ENCODE measurements at regions not wholly inside any gene's neighbourhood (a gene's known extent, or its start where the extent isn't known, plus 50 kb on each side); places are given as distances from the start of the nearest gene placed in this dataset.
"Not testable (repeated sequence)": the region's sequence is repeated elsewhere in the genome, so short reads cannot be mapped to it uniquely, and the experiment has no call there.

DNA sequence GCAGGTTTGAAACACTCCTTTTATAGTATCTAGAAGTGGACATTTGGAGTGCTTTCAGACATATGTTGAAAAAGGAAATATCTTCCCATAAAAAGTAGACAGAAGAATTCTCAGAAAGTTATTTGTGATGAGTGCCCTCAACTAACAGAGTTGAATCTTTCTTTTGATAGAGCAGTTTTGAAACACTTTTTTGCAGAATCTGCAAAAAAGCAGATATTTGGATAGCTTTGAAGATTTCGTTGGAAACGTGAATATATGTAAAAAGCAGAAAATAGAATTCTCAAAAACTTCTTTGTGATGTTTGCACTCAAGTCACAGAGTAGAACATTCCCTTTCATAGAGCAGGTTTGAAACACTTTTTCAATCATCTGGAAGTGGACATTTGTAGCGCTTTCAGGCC, 676.4 kb upstream of the ZNF337 start:
- not testable (repeated sequence) for DNase-seq

DNA sequence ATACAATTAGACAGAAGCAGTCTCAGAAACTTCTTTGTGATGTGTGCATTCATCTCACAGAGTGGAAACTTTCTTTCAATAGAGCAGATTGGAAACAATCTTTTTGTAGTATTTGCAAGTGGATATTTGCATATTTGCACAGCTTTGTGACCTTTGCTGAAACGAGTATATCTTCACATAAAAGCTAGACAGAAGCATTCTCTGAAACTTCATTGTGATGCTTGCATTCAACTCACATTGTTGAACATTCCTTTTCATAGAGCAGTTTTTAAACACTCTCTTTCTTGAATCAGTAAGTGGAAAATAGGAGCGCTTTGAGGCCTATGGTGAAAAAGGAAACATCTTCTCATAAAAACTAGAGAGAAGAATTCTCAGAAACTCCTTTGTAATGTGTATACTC, 657.9 kb upstream of the ZNF337 start:
- no peak for DNase-seq

GRCh38 chr20:26347396-26347795, 650.7 kb upstream of the ZNF337 start:
- DNase-seq, result no peak

DNA sequence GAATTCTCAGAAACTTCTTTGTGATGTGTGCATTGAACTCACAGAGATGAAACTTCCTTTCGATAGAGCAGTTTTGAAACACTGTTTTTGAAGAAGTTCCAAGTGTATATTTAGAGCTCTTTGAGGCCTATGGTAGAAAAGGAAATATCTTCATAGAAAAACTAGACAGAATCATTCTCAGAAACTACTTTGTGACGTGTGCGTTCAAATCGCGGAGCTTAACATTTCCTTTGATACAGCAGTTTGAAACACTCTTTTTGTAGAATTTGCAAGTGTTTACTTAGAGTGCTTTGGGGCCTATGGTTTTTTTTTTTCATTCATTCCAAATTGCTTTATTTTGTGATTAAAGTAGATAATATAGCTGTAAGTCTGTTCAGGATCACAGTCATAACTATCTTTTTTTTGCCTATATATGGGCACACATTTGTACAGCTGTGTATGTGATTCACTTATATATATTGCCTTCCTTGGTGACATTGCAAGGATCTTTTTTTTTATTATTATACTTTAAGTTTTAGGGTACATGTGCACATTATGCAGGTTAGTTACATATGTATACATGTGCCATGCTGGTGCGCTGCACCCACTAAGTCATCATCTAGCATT, 643.9 kb upstream of the ZNF337 start:
- DNase-seq, result not testable (repeated sequence)

DNA sequence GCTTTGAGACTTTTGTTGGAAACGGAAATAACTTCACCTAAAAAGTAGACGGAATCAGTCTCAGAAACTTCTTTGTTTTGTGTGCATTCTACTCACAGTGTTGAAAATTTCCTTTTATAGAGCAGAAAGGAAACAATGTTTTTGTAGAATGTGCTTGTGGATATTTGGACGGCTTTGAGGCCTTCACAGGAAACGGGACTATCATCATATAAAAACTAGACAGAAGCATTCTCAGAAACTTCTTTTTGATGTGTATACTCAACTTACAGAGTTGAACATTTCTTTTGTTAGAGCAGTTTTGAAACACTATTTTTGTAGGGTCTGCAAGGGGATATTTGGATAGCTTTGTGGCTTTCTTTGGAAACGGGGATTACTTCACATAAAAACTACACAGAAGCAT, 627.5 kb upstream of the ZNF337 start:
- DNase-seq, result no peak

- no peak for DNase-seq
Observed at GRCh38 chr20:26315054-26315453, 618.4 kb upstream of the ZNF337 start.

- not testable (repeated sequence) for DNase-seq
Observed at GRCh38 chr20:26309720-26310119, 613.1 kb upstream of the ZNF337 start.

DNA sequence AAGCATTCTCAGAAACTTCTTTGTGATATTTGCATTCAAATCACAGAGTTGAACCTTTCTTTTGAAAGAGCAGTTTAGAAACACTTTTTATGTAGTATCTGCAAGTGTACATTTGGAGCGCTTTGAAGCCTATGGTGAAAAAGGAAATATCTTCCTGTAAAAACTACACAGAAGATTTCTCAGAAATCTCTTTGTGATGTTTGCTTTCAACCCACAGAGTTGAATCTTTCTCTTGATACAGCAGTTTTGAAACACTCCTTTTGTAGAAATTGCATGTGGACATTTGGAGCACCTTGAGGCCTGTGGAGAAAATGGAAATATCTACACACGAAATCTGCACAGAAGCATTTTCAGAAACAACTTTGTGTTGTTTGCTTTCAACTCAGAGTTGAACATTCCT, 612.3 kb upstream of the ZNF337 start:
- DNase-seq, result no peak

DNA sequence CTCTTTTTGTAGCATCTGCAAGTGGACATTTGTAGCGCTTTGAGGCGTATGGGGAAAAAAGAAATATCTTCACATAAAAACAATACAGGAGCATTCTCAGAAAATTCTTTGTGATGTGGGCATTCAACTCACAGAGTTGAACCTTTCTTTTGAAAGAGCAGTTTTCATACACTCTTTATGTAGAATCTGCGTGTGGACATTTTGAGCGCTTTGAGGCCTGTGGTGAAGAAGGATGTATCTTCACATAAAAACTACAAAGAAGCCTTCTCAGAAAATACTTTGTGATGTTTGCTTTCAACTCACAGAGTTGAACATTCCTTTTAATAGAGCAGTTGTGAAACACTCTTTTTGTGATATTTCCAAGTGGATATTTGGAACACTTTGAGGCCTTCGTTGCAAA, 598.4 kb upstream of the ZNF337 start:
- DNase-seq, result no peak

GRCh38 chr20:26288379-26289061, 591.9 kb upstream of the ZNF337 start:
- not testable (repeated sequence) for DNase-seq

DNA sequence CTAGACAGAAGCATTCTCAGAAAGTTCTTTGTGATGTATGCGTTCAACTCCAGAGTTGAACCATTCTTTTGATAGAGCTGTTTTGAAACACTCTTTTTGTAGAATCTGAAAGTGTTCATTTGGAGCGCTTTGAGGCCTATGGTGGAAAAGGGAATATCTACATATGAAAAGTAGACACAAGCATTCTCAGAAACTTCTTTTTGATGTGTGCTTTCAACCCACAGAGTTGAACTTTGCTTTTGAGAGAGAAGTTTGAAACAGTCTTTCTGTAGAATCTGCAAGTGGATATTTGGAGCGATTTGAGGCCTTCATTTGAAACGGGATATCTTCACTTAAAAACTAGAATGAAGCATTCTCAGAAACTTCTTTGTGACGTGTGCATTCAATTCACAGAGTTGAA, 582.6 kb upstream of the ZNF337 start:
- no peak for DNase-seq

DNA sequence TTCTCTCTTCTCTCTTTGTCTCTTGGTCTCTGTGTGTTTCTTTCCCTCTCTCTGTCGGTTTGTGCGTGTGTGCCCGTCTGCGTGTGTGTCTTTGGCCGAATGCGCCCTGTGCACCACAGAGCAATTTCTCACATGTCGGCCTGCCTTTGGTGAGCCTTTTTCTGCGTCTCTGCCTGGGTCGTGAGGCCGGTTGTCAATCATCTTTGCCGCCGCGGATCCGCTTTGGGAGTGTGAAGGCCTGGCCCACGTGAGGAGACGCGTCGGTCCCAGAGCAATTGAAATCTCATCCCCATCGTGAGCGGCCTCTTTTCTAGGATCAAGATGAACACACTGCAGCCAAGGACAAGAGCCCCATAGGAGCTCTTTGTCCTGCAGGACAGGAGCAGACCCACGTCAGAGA, 580.7 kb upstream of the ZNF337 start:
- no peak for DNase-seq

- DNase-seq, result no peak
Observed at GRCh38 chr20:26276554-26277210, 580.0 kb upstream of the ZNF337 start.

- DNase-seq, result not testable (repeated sequence)
Observed at GRCh38 chr20:26268762-26269161, 572.1 kb upstream of the ZNF337 start.

- not testable (repeated sequence) for DNase-seq
Observed at GRCh38 chr20:26260925-26261324, 564.3 kb upstream of the ZNF337 start.

GRCh38 chr20:26252311-26252975, 555.8 kb upstream of the ZNF337 start:
- not testable (repeated sequence) for DNase-seq

GRCh38 chr20:26251376-26251775, 554.7 kb upstream of the ZNF337 start:
- not testable (repeated sequence) for DNase-seq

- not testable (repeated sequence) for DNase-seq
Observed at GRCh38 chr20:26250249-26251114, 553.8 kb upstream of the ZNF337 start.

GRCh38 chr20:26243731-26244130, 547.1 kb upstream of the ZNF337 start:
- no peak for DNase-seq

GRCh38 chr20:26220609-26221008, 524.0 kb upstream of the ZNF337 start:
- not testable (repeated sequence) for DNase-seq

DNA sequence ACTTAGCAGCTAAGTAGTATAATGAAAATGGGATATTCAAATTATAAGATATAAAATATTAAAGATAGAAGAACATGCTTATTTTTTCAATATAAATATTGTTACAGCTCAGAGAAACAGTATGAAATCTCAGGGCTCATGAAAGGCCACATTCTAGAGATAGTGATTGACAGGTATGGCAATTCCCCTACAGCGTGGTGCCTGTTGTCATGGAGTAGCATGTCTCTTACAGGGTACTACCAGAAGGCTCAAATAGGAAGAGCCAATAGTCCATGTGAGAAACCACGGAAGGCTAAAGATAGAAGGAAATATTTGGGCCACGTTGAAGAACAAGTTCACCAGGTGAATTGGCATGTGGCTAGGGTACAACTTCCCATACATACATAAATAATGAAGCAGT, 522.9 kb upstream of the ZNF337 start:
- DNase-seq, result not testable (repeated sequence)

DNA sequence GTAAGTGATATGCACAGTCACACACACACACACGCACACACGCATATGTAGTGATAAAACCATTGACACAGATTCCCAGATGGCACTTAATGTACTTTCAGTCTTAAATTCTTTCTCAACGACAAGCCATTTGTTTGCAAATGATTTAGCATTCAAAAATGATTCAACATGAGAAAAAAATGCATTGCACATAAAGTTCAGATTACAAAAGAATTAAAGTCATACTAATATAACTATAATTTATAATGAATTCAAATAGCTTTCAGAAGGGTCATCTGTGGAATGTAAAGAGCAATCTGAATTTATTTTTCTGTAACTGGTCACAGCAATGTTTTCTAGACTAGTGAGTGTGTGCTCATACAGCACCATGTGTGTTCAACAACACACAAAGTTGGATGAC, 521.6 kb upstream of the ZNF337 start:
- no peak for DNase-seq

GRCh38 chr20:26216025-26216424, 519.4 kb upstream of the ZNF337 start:
- DNase-seq, result no peak

Data from hematopoietic multipotent progenitor cell treated with erythropoietin and hydrocortisone succinate and interleukin-3 and kit ligand, for 6 days (in vitro differentiated cells).